ENCODE measurements at regions not wholly inside any gene's neighbourhood (a gene's known extent, or its start where the extent isn't known, plus 50 kb on each side); places are given as distances from the start of the nearest gene placed in this dataset.

- TF ChIP-seq CTCF (IDR thresholded peaks at IDR 0.05) (no peak), EP300 (IDR thresholded peaks at IDR 0.05) (no peak), POLR2AphosphoS5 (IDR thresholded peaks at IDR 0.05) (no peak)
Observed at GRCh38 chr2:38492042-38492615, 110.6 kb downstream of the HNRNPLL start.

All from gastroesophageal sphincter (tissue), 3 donors.